Lower leg skin (tissue), 4 donors: ENCODE measurements at regions not wholly inside any gene's neighbourhood (a gene's known extent, or its start where the extent isn't known, plus 50 kb on each side); places are given as distances from the start of the nearest gene placed in this dataset.

Experiments
- DNase-seq, 2 donors: peaks; one replicate each; pipeline ENCODE4 v3.0.0-alpha.2; 2019; ENCODE audit warnings: low spot score in 2 of 2
- H3K4me3 ChIP-seq: fragments of 200-600 bp; sonication (generic); 2 replicates; pipeline ENCODE4 v1.5.1; 2017; ENCODE audit warnings: mild to moderate bottlenecking, low read depth; ENCODE audit not compliant: poor library complexity, severe bottlenecking
- CTCF ChIP-seq, 3 donors: fragments of 450-650 bp; IDR thresholded peaks; one replicate each; pipeline ENCODE4 v1.5.1; 2016; ENCODE audit warnings: antibody characterized with exemption in 3 of 3, mild to moderate bottlenecking in 3 of 3, moderate library complexity in 2 of 3
- POLR2A ChIP-seq, 2 donors: fragments of 450-650 bp; IDR thresholded peaks; one replicate each; pipeline ENCODE4 v1.6.1; 2016 to 2017; ENCODE audit warnings: antibody characterized with exemption in 2 of 2, mild to moderate bottlenecking in 1 of 2, moderate library complexity in 1 of 2
- WGBS, 2 donors: methylation state at CpG; one replicate each; pipeline ENCODE4 v1.1.5; 2018; 5-methylcytosine and 5-hydroxymethylcytosine counted together
- intact Hi-C: fragments of 100-400 bp; cut with DNase I; formaldehyde crosslinking; loops from one replicate; pipeline ENCODE4 v1.15.0; 2023; ENCODE audit warnings: low total_unique reads

- no peak overlapping the region for H3K4me3 ChIP-seq
- DNase-seq: no peak
- intact Hi-C loops: no loop called here
- TF ChIP-seq CTCF (IDR thresholded peaks at IDR 0.05) (no peak), POLR2A (IDR thresholded peaks at IDR 0.05) (no peak)
- WGBS, 2 donors: 91 to 92% methylated on average over 2 of the region's 2 CpGs
Observed at GRCh38 chr2:156708051-156708450, 271.9 kb downstream of the GPD2 start.

- no peak overlapping the region for H3K4me3 ChIP-seq
- intact Hi-C loops: no loop called here
- whole genome bisulfite sequencing, 2 donors: 88% methylated on average over 4 of the region's 4 CpGs
- TF ChIP-seq POLR2A (IDR thresholded peaks at IDR 0.05) (no peak), CTCF (IDR thresholded peaks at IDR 0.05) (no peak)
- DNase-seq: no peak
Observed at GRCh38 chr2:156709091-156709490, 272.9 kb downstream of the GPD2 start.

- intact Hi-C loops: no loop called here
- TF ChIP-seq POLR2A (IDR thresholded peaks at IDR 0.05) (no peak), CTCF (IDR thresholded peaks at IDR 0.05) (no peak)
- WGBS, 2 donors: 62 to 65% methylated on average over 3 of the region's 3 CpGs
Observed at GRCh38 chr2:156719036-156719435, 282.9 kb downstream of the GPD2 start.

GRCh38 chr2:156727867-156728266 is 291.7 kb downstream of the GPD2 start:
- TF ChIP-seq POLR2A (IDR thresholded peaks at IDR 0.05): no peak
- TF ChIP-seq CTCF (IDR thresholded peaks at IDR 0.05): no peak
- no peak for DNase-seq
- H3K4me3 ChIP-seq: no peak overlapping the region
- intact Hi-C loops: no loop called here

More at GRCh38 chr2:156719036-156719435, 282.9 kb downstream of the GPD2 start:
- H3K4me3 ChIP-seq: no peak overlapping the region
- no peak for DNase-seq

- TF ChIP-seq CTCF (IDR thresholded peaks at IDR 0.05) (no peak), POLR2A (IDR thresholded peaks at IDR 0.05) (no peak)
- 92 to 98% methylated on average over 2 of the region's 2 CpGs for WGBS, 2 donors
- intact Hi-C loops: no loop called here
- no peak overlapping the region for H3K4me3 ChIP-seq
- DNase-seq: no peak
Observed at GRCh38 chr2:156728328-156728727, 292.1 kb downstream of the GPD2 start.

GRCh38 chr2:156731506-156731905 is 295.3 kb downstream of the GPD2 start:
- no peak for TF ChIP-seq CTCF (IDR thresholded peaks at IDR 0.05)
- TF ChIP-seq POLR2A (IDR thresholded peaks at IDR 0.05): no peak
- no peak for DNase-seq
- H3K4me3 ChIP-seq: no peak overlapping the region
- intact Hi-C loops: no loop called here
